WTC11 (cell line): ENCODE measurements at regions not wholly inside any gene's neighbourhood (a gene's known extent, or its start where the extent isn't known, plus 50 kb on each side); places are given as distances from the start of the nearest gene placed in this dataset.

Experiments used
- ATAC-seq: fragments of 200-7000 bp; cut with Tn5 transposase; 2 replicates; pipeline ENCODE4 v1.10.0; 2021; ENCODE audit warnings: mild to moderate bottlenecking, moderate library complexity
- CTCF ChIA-PET: fragments of 300-600 bp; sonication (Branson Sonifier 250); formaldehyde crosslinking; loops from one replicate; lab custom pipeline; 2021; ENCODE audit warnings: antibody characterized with exemption; lab: Charles Lee
- POLR2A ChIA-PET: fragments of 350-600 bp; sonication (Branson Sonifier 250); formaldehyde crosslinking; loops from one replicate; lab custom pipeline; 2021; ENCODE audit warnings: antibody characterized with exemption; lab: Charles Lee
- DNase-seq: peaks from one replicate; pipeline ENCODE4 v3.0.0; 2021; ENCODE audit warnings: low spot score
- H3K27ac Mint-ChIP-seq: 2 replicates; pipeline ENCODE4 v1.8.0; 2021; ENCODE audit warnings: mixed read lengths
- H3K27me3 Mint-ChIP-seq: 2 replicates; pipeline ENCODE4 v1.8.0; 2021; ENCODE audit warnings: low read depth, mild to moderate bottlenecking, moderate library complexity, mixed read lengths
- H3K36me3 Mint-ChIP-seq: 2 replicates; pipeline ENCODE4 v1.8.0; 2021; ENCODE audit warnings: mixed read lengths
- H3K4me1 Mint-ChIP-seq: 2 replicates; pipeline ENCODE4 v1.8.0; 2022; ENCODE audit warnings: mixed read lengths
- H3K4me3 Mint-ChIP-seq: 2 replicates; pipeline ENCODE4 v1.8.0; 2021; ENCODE audit warnings: mild to moderate bottlenecking, moderate library complexity, mixed read lengths
- H3K9me3 Mint-ChIP-seq: 2 replicates; pipeline ENCODE4 v1.8.0; 2021; ENCODE audit warnings: mixed read lengths
- AR ChIP-seq: fragments of 250-450 bp; sonication (Bioruptor Pico); IDR thresholded peaks from 2 replicates; pipeline ENCODE4 v1.9.0; 2021; ENCODE audit warnings: mild to moderate bottlenecking
- CTCF ChIP-seq: fragments of 200-600 bp; IDR thresholded peaks from 2 replicates; pipeline ENCODE4 v1.8.0; 2022; ENCODE audit warnings: antibody characterized with exemption
- ERG ChIP-seq: fragments of 250-450 bp; sonication (Bioruptor Pico); IDR thresholded peaks from 2 replicates; pipeline ENCODE4 v1.8.0; 2021; ENCODE audit warnings: mild to moderate bottlenecking
- ESRRA ChIP-seq: sonication (generic); formaldehyde crosslinking; IDR thresholded peaks from 2 replicates; pipeline ENCODE4 v1.8.1; 2022; ENCODE audit warnings: mild to moderate bottlenecking, missing genetic modification reagents, borderline replicate concordance
- ETV6 ChIP-seq: sonication (generic); formaldehyde crosslinking; IDR thresholded peaks from 2 replicates; pipeline ENCODE4 v1.8.1; 2022; ENCODE audit warnings: mild to moderate bottlenecking, missing genetic modification reagents
- FOXP4 ChIP-seq: sonication (generic); formaldehyde crosslinking; IDR thresholded peaks from 2 replicates; pipeline ENCODE4 v1.8.0; 2022; ENCODE audit warnings: mild to moderate bottlenecking, missing genetic modification reagents
- HMGXB4 ChIP-seq: sonication (generic); formaldehyde crosslinking; IDR thresholded peaks from 2 replicates; pipeline ENCODE4 v1.8.1; 2023; ENCODE audit warnings: mild to moderate bottlenecking, moderate library complexity, missing genetic modification reagents
- MLX ChIP-seq: sonication (generic); formaldehyde crosslinking; IDR thresholded peaks from 2 replicates; pipeline ENCODE4 v1.8.1; 2023; ENCODE audit warnings: mild to moderate bottlenecking, missing genetic modification reagents, moderate library complexity
- TP53 ChIP-seq: sonication (generic); formaldehyde crosslinking; IDR thresholded peaks from 2 replicates; pipeline ENCODE4 v1.8.1; 2023; ENCODE audit warnings: mild to moderate bottlenecking, missing genetic modification reagents
- USF1 ChIP-seq: sonication (generic); formaldehyde crosslinking; IDR thresholded peaks from 2 replicates; pipeline ENCODE4 v1.8.0; 2022; ENCODE audit warnings: mild to moderate bottlenecking, missing genetic modification reagents
- ZMAT4 ChIP-seq: fragments of 250-450 bp; sonication (Bioruptor Pico); IDR thresholded peaks from 2 replicates; pipeline ENCODE4 v1.9.0; 2021; ENCODE audit warnings: mild to moderate bottlenecking
- ZNF532 ChIP-seq: fragments of 250-450 bp; sonication (Bioruptor Pico); IDR thresholded peaks from 2 replicates; pipeline ENCODE4 v1.9.0; 2021; ENCODE audit warnings: mild to moderate bottlenecking, borderline replicate concordance
- ZSCAN18 ChIP-seq: fragments of 250-450 bp; sonication (Bioruptor Pico); IDR thresholded peaks from 2 replicates; pipeline ENCODE4 v2.1.2; 2022; ENCODE audit warnings: mild to moderate bottlenecking, moderate library complexity

GRCh38 chr2:7490672-7491071, 573.5 kb downstream of the RNF144A start (continued):
- no peak for TF ChIP-seq CTCF
- TF ChIP-seq FOXP4 (CRISPR knock-in tag) = no peak
- TF ChIP-seq, all 79 proteins: peak for 0

- Mint-ChIP-seq H3K27ac (no peak overlapping the region), H3K9me3 (peaks cover 17% of the 10 kb centered on the region), H3K36me3 (peaks cover 17% of the 10 kb centered on the region; the same call in 1 of the 2 replicates), H3K4me3 (no peak overlapping the region), H3K27me3 (peaks cover 9% of the 10 kb centered on the region), H3K4me1 (peaks cover 8% of the 10 kb centered on the region)
- no peak for ATAC-seq
- no peak for DNase-seq
- ChIA-PET POLR2A (no interaction called here), CTCF (no interaction called here)
- TF ChIP-seq HMGXB4 (CRISPR knock-in tag) (no peak), ZSCAN18 (no peak), ETV6 (CRISPR knock-in tag) (no peak), MLX (CRISPR knock-in tag) (no peak)
Observed at GRCh38 chr2:7492719-7493118, 575.5 kb downstream of the RNF144A start.

- peaks cover 12% of the 10 kb centered on the region; the same call in 1 of the 2 replicates for H3K36me3 Mint-ChIP-seq
- no peak for ATAC-seq
- no peak overlapping the region for H3K4me3 Mint-ChIP-seq
- peaks cover 13% of the 10 kb centered on the region for H3K9me3 Mint-ChIP-seq
- no peak overlapping the region for H3K27ac Mint-ChIP-seq
- peaks cover 11% of the 10 kb centered on the region for H3K4me1 Mint-ChIP-seq
- CTCF ChIA-PET = no interaction called here
- DNase-seq = no peak
- no peaks in the 10 kb centered on the region for H3K27me3 Mint-ChIP-seq
- POLR2A ChIA-PET = no interaction called here
- TF ChIP-seq AR (CRISPR knock-in tag) = no peak
- no peak for TF ChIP-seq ZMAT4
- TF ChIP-seq ZNF532 (CRISPR knock-in tag) = no peak
- no peak for TF ChIP-seq ERG (CRISPR knock-in tag)
- no peak for TF ChIP-seq TP53 (CRISPR knock-in tag)
- no peak for TF ChIP-seq ESRRA
- no peak for TF ChIP-seq USF1 (CRISPR knock-in tag)
Observed at GRCh38 chr2:7497178-7497577, 580.0 kb downstream of the RNF144A start.
